ENCODE measurements at regions not wholly inside any gene's neighbourhood (a gene's known extent, or its start where the extent isn't known, plus 50 kb on each side); places are given as distances from the start of the nearest gene placed in this dataset.

- Histone ChIP-seq H3K27me3 (replicated peaks in 1 of 2; ENCODE audit: control insufficient read depth in 2 of 2, extremely low read depth in 1 of 2, insufficient read depth in 2 of 2, low read length in 1 of 2) (no peaks in the 10 kb centered on the region), H3K36me3 (ENCODE audit: control insufficient read depth in 2 of 2, extremely low read depth in 1 of 2, insufficient read depth in 1 of 2, low read length in 1 of 2) (no peaks in the 10 kb centered on the region), H3K4me3 (ENCODE audit: control insufficient read depth in 1 of 2, extremely low read depth in 1 of 2, low read length in 1 of 2) (peak overlapping the region; percentile 73 to 91), H3K27ac (ENCODE audit: low read length) (peak overlapping the region; percentile 78), H3K9me3 (no peaks in the 10 kb centered on the region), H3K4me1 (ENCODE audit: control insufficient read depth in 1 of 2, extremely low read depth in 1 of 2, insufficient read depth in 2 of 2, low read length in 2 of 2) (peaks cover 13 to 32% of the 10 kb centered on the region in 2 experiments)
- Mint-ChIP-seq H3K9me3 (no peaks in the 10 kb centered on the region), H3K4me1 (peaks cover 0 to 8% (median 5%) of the 10 kb centered on the region in 3 donors), H3K27ac (no peak overlapping the region), H3K27me3 (no peaks in the 10 kb centered on the region), H3K36me3 (no peaks in the 10 kb centered on the region), H3K4me3 (no peak overlapping the region)
- peak in 3 of 4 experiments; percentile 13 to 31 (median 28) for ATAC-seq (replicated peaks in 1 of 4)
- under 1% methylated on average over 28 of the region's 31 CpGs for WGBS (ENCODE audit: insufficient coverage)
- peak in 12 of 35 experiments; percentile 17 to 74 (median 36) for DNase-seq
- ChIA-PET CTCF (interaction anchor here (0.6 to 4.2 kb wide), 31 partner anchors 8 to 1678 kb away, joined by 3 to 73 read pairs (median 5); a partner anchor contains a TSS), POLR2A (interaction anchor here (0.5 to 5.4 kb wide), 80 partner anchors 8 to 1678 kb away, joined by 3 to 526 read pairs (median 8); a partner anchor contains a TSS)
Measured at GRCh38 chr6:26215585-26216358, 128.5 kb downstream of the HFE start.

GRCh38 chr6:26216359-26216885, 129.2 kb downstream of the HFE start:
- POLR2A ChIA-PET = interaction anchor here (0.5 to 5.4 kb wide), 97 partner anchors 8 to 1677 kb away, joined by 3 to 526 read pairs (median 7); partner anchors contain the start of genes BTN2A2 (in 1 of the 2) and HFE (in 1 of the 2)

GRCh38 chr6:26216886-26217713, 129.9 kb downstream of the HFE start:
- Histone ChIP-seq H3K36me3 (ENCODE audit: control insufficient read depth in 2 of 2, extremely low read depth in 1 of 2, insufficient read depth in 1 of 2, low read length in 1 of 2) (no peaks in the 10 kb centered on the region), H3K4me1 (ENCODE audit: control insufficient read depth in 1 of 2, extremely low read depth in 1 of 2, insufficient read depth in 2 of 2, low read length in 2 of 2) (peaks cover 13 to 32% of the 10 kb centered on the region in 2 experiments), H3K27me3 (replicated peaks in 1 of 2; ENCODE audit: control insufficient read depth in 2 of 2, extremely low read depth in 1 of 2, insufficient read depth in 2 of 2, low read length in 1 of 2) (no peaks in the 10 kb centered on the region), H3K9me3 (no peaks in the 10 kb centered on the region), H3K27ac (ENCODE audit: low read length) (peak overlapping the region; percentile 94), H3K4me3 (ENCODE audit: control insufficient read depth in 1 of 2, extremely low read depth in 1 of 2, low read length in 1 of 2) (peak overlapping the region; percentile 72 to 73)
- DNase-seq = peak in 34 of 35 experiments; percentile 61 to 87 (median 70)
- Mint-ChIP-seq H3K4me3 (no peak overlapping the region), H3K9me3 (no peaks in the 10 kb centered on the region), H3K27ac (no peak overlapping the region), H3K36me3 (no peaks in the 10 kb centered on the region), H3K4me1 (peaks cover 0 to 8% (median 5%) of the 10 kb centered on the region in 3 donors), H3K27me3 (no peaks in the 10 kb centered on the region)
- CTCF ChIA-PET = interaction anchor here (0.7 to 4.2 kb wide), 30 partner anchors 9 to 1676 kb away, joined by 3 to 73 read pairs (median 5); a partner anchor contains a TSS
- ATAC-seq (replicated peaks in 1 of 4) = peak; percentile 51 to 59 (median 57)
- WGBS (ENCODE audit: insufficient coverage) = 1% methylated on average over 39 of the region's 44 CpGs
- POLR2A ChIA-PET = interaction anchor here (0.6 to 5.4 kb wide), 92 partner anchors 7 to 1676 kb away, joined by 3 to 526 read pairs (median 7); partner anchors contain the start of genes BTN2A2 (in 1 of the 2) and HFE (in 1 of the 2)

More at GRCh38 chr6:26216359-26216885, 129.2 kb downstream of the HFE start:
- H3K9me3 ChIP-seq = no peaks in the 10 kb centered on the region
- H3K4me3 ChIP-seq (ENCODE audit: control insufficient read depth in 1 of 2, extremely low read depth in 1 of 2, low read length in 1 of 2) = peak overlapping the region; percentile 73 to 91
- H3K36me3 ChIP-seq (ENCODE audit: control insufficient read depth in 2 of 2, extremely low read depth in 1 of 2, insufficient read depth in 1 of 2, low read length in 1 of 2) = no peaks in the 10 kb centered on the region
- H3K4me1 ChIP-seq (ENCODE audit: control insufficient read depth in 1 of 2, extremely low read depth in 1 of 2, insufficient read depth in 2 of 2, low read length in 2 of 2) = peaks cover 13 to 32% of the 10 kb centered on the region in 2 experiments
- Mint-ChIP-seq H3K4me3 (no peak overlapping the region), H3K36me3 (no peaks in the 10 kb centered on the region), H3K4me1 (peaks cover 0 to 8% (median 5%) of the 10 kb centered on the region in 3 donors), H3K27ac (no peak overlapping the region), H3K9me3 (no peaks in the 10 kb centered on the region), H3K27me3 (no peaks in the 10 kb centered on the region)
- WGBS (ENCODE audit: insufficient coverage) = 4% methylated on average over 17 of the region's 22 CpGs
- peak overlapping the region; percentile 94 for H3K27ac ChIP-seq (ENCODE audit: low read length)
- no peaks in the 10 kb centered on the region for H3K27me3 ChIP-seq (replicated peaks in 1 of 2; ENCODE audit: control insufficient read depth in 2 of 2, extremely low read depth in 1 of 2, insufficient read depth in 2 of 2, low read length in 1 of 2)
- DNase-seq = peak; percentile 56 to 93 (median 76)
- ATAC-seq (replicated peaks in 1 of 4) = peak; percentile 77 to 87 (median 83)
- CTCF ChIA-PET = interaction anchor here (0.7 to 4.2 kb wide), 32 partner anchors 9 to 1677 kb away, joined by 3 to 73 read pairs (median 4); a partner anchor contains a TSS

- H3K9me3 Mint-ChIP-seq = no peaks in the 10 kb centered on the region
- ATAC-seq (replicated peaks in 1 of 4) = no peak
Measured at GRCh38 chr6:26217714-26218075, 130.5 kb downstream of the HFE start.

GRCh38 chr6:26218824-26219223, 131.6 kb downstream of the HFE start:
- Mint-ChIP-seq H3K27me3 (no peaks in the 10 kb centered on the region), H3K4me3 (no peak overlapping the region), H3K9me3 (no peaks in the 10 kb centered on the region), H3K36me3 (no peaks in the 10 kb centered on the region), H3K27ac (no peak overlapping the region), H3K4me1 (peaks cover 5 to 8% (median 6%) of the 10 kb centered on the region in 3 donors)
- Histone ChIP-seq H3K36me3 (ENCODE audit: control insufficient read depth in 2 of 2, extremely low read depth in 1 of 2, insufficient read depth in 1 of 2, low read length in 1 of 2) (no peaks in the 10 kb centered on the region), H3K4me3 (ENCODE audit: control insufficient read depth in 1 of 2, extremely low read depth in 1 of 2, low read length in 1 of 2) (no peak overlapping the region), H3K27ac (ENCODE audit: low read length) (no peak overlapping the region), H3K27me3 (replicated peaks in 1 of 2; ENCODE audit: control insufficient read depth in 2 of 2, extremely low read depth in 1 of 2, insufficient read depth in 2 of 2, low read length in 1 of 2) (no peaks in the 10 kb centered on the region), H3K4me1 (ENCODE audit: control insufficient read depth in 1 of 2, extremely low read depth in 1 of 2, insufficient read depth in 2 of 2, low read length in 2 of 2) (peaks cover 21 to 36% of the 10 kb centered on the region in 2 experiments), H3K9me3 (no peaks in the 10 kb centered on the region)
- WGBS (ENCODE audit: insufficient coverage) = 83% methylated on average over 1 of the region's 2 CpGs
- ChIA-PET CTCF (interaction anchor here (0.6 to 1.4 kb wide), 4 partner anchors 14 to 54 kb away, joined by 3 to 4 read pairs (median 3); a partner anchor contains a TSS), POLR2A (interaction anchor here (0.5 to 1.1 kb wide), 8 partner anchors 14 to 72 kb away, joined by 3 to 15 read pairs (median 5); a partner anchor contains a TSS)
- no peak for DNase-seq
- no peak for ATAC-seq (replicated peaks in 1 of 4)

More at GRCh38 chr6:26217714-26218075, 130.5 kb downstream of the HFE start:
- H3K4me3 Mint-ChIP-seq = no peak overlapping the region
- CTCF ChIA-PET = interaction anchor here in 1 of 2 donors (1.2 to 4.2 kb wide), 7 partner anchors 10 to 59 kb away, joined by 3 to 73 read pairs (median 27); a partner anchor contains a TSS
- H3K4me1 Mint-ChIP-seq = peaks cover 1 to 8% (median 5%) of the 10 kb centered on the region in 3 donors
- Histone ChIP-seq H3K4me3 (ENCODE audit: control insufficient read depth in 1 of 2, extremely low read depth in 1 of 2, low read length in 1 of 2) (peak overlapping the region; percentile 72 to 73), H3K27ac (ENCODE audit: low read length) (peak overlapping the region; percentile 94), H3K9me3 (no peaks in the 10 kb centered on the region), H3K27me3 (replicated peaks in 1 of 2; ENCODE audit: control insufficient read depth in 2 of 2, extremely low read depth in 1 of 2, insufficient read depth in 2 of 2, low read length in 1 of 2) (no peaks in the 10 kb centered on the region), H3K36me3 (ENCODE audit: control insufficient read depth in 2 of 2, extremely low read depth in 1 of 2, insufficient read depth in 1 of 2, low read length in 1 of 2) (no peaks in the 10 kb centered on the region), H3K4me1 (ENCODE audit: control insufficient read depth in 1 of 2, extremely low read depth in 1 of 2, insufficient read depth in 2 of 2, low read length in 2 of 2) (peaks cover 15 to 36% of the 10 kb centered on the region in 2 experiments)
- no peaks in the 10 kb centered on the region for H3K36me3 Mint-ChIP-seq
- no peaks in the 10 kb centered on the region for H3K27me3 Mint-ChIP-seq
- no peak overlapping the region for H3K27ac Mint-ChIP-seq
- 47% methylated on average over 5 of the region's 10 CpGs for WGBS (ENCODE audit: insufficient coverage)
- no peak for DNase-seq
- POLR2A ChIA-PET = interaction anchor here (0.6 to 5.4 kb wide), 21 partner anchors 12 to 1592 kb away, joined by 3 to 526 read pairs (median 33); a partner anchor contains a TSS
